ENCODE measurements at regions not wholly inside any gene's neighbourhood (a gene's known extent, or its start where the extent isn't known, plus 50 kb on each side); places are given as distances from the start of the nearest gene placed in this dataset.

- TF ChIP-seq CTCF (IDR thresholded peaks at IDR 0.05; ENCODE audit: poor library complexity, severe bottlenecking) (no peak), REST (IDR thresholded peaks at IDR 0.05; ENCODE audit: borderline replicate concordance) (no peak), EZH2 (IDR thresholded peaks at IDR 0.05; ENCODE audit: borderline replicate concordance, insufficient read depth, low read length, poor library complexity, severe bottlenecking) (no peak), EP300 (conservative IDR thresholded peaks at IDR 0.05; ENCODE audit: poor library complexity, severe bottlenecking) (no peak), POLR2AphosphoS5 (IDR thresholded peaks at IDR 0.05) (no peak), SMC3 (conservative IDR thresholded peaks at IDR 0.05; ENCODE audit: poor library complexity) (no peak)
These were observed 198.3 kb upstream of the PITX2 start for GRCh38 chr4:110821186-110821585.
